Astrocyte (in vitro differentiated cells and primary cell): ENCODE measurements at regions not wholly inside any gene's neighbourhood (a gene's known extent, or its start where the extent isn't known, plus 50 kb on each side); places are given as distances from the start of the nearest gene placed in this dataset.
A peak's percentile ranks its signal among the peaks of the same experiment; 100 is the strongest.

ENCODE experiments used
- DNase-seq: peaks from one replicate; pipeline ENCODE4 v3.0.0-alpha.2; 2010; ENCODE audit warnings: low read depth
- FAIRE-seq: peaks from 2 replicates; lab custom pipeline; 2011; peaks lifted over from hg19 to GRCh38; lab: Jason Lieb, UNC
- H2AFZ ChIP-seq: 2 replicates; pipeline ENCODE4 v1.6.0; 2012; ENCODE audit warnings: low read depth, low read length, inconsistent platforms
- H3K27ac ChIP-seq: 2 replicates; pipeline ENCODE4 v1.5.1; 2011; ENCODE audit warnings: low read depth, low read length, inconsistent platforms
- H3K27me3 ChIP-seq: 2 replicates; pipeline ENCODE4 v1.6.0; 2011; ENCODE audit warnings: low read length, inconsistent platforms; ENCODE audit not compliant: insufficient read depth
- H3K36me3 ChIP-seq: 2 replicates; pipeline ENCODE4 v1.5.1; 2011; ENCODE audit warnings: low read length, inconsistent platforms; ENCODE audit not compliant: insufficient read depth
- H3K4me1 ChIP-seq: 2 replicates; pipeline ENCODE4 v1.5.1; 2011; ENCODE audit warnings: low read length, inconsistent platforms; ENCODE audit not compliant: insufficient read depth
- H3K4me2 ChIP-seq: 2 replicates; pipeline ENCODE4 v1.6.0; 2012; ENCODE audit warnings: low read length, inconsistent platforms
- H3K4me3 ChIP-seq: 2 replicates; pipeline ENCODE4 v1.5.1; 2011; ENCODE audit warnings: low read depth, mild to moderate bottlenecking, low read length, inconsistent platforms; ENCODE audit not compliant: insufficient read depth
- H3K79me2 ChIP-seq: 2 replicates; pipeline ENCODE4 v1.6.0; 2012; ENCODE audit warnings: mild to moderate bottlenecking, low read length, inconsistent platforms; ENCODE audit not compliant: insufficient read depth
- H3K9ac ChIP-seq: 2 replicates; pipeline ENCODE4 v1.6.0; 2012; ENCODE audit warnings: mild to moderate bottlenecking, low read length, inconsistent platforms
- H3K9me3 ChIP-seq: 2 replicates; pipeline ENCODE4 v1.5.1; 2012; ENCODE audit warnings: low read depth, mild to moderate bottlenecking, low read length, inconsistent platforms; ENCODE audit not compliant: insufficient read depth
- H4K20me1 ChIP-seq: 2 replicates; pipeline ENCODE4 v1.6.0; 2012; ENCODE audit warnings: low read length, inconsistent platforms; ENCODE audit not compliant: insufficient read depth
- H3K27ac Mint-ChIP-seq: one replicate; pipeline ENCODE4 v1.8.0; 2021; ENCODE audit warnings: mild to moderate bottlenecking, mixed read lengths; ENCODE audit not compliant: unreplicated experiment
- H3K27me3 Mint-ChIP-seq: one replicate; pipeline ENCODE4 v1.8.0; 2021; ENCODE audit warnings: low read depth, mixed read lengths; ENCODE audit not compliant: unreplicated experiment
- H3K36me3 Mint-ChIP-seq: one replicate; pipeline ENCODE4 v1.8.0; 2021; ENCODE audit warnings: low read depth, mixed read lengths; ENCODE audit not compliant: unreplicated experiment
- H3K4me1 Mint-ChIP-seq: one replicate; pipeline ENCODE4 v1.8.0; 2021; ENCODE audit warnings: low read depth, mixed read lengths; ENCODE audit not compliant: unreplicated experiment
- H3K4me3 Mint-ChIP-seq: one replicate; pipeline ENCODE4 v1.8.0; 2021; ENCODE audit warnings: mild to moderate bottlenecking, moderate library complexity, mixed read lengths; ENCODE audit not compliant: unreplicated experiment
- H3K9me3 Mint-ChIP-seq: one replicate; pipeline ENCODE4 v1.8.0; 2021; ENCODE audit warnings: mild to moderate bottlenecking, mixed read lengths; ENCODE audit not compliant: unreplicated experiment
- CTCF ChIP-seq: IDR thresholded peaks from 2 replicates; pipeline ENCODE4 v1.5.1; 2011; ENCODE audit warnings: low read depth, mild to moderate bottlenecking, inconsistent platforms, low read length, moderate library complexity; ENCODE audit not compliant: insufficient read depth
- EZH2 ChIP-seq: IDR thresholded peaks from 2 replicates; pipeline ENCODE4 v1.6.1; 2012; ENCODE audit warnings: mild to moderate bottlenecking, low read length, inconsistent platforms; ENCODE audit not compliant: insufficient read depth

GRCh38 chr17:72539981-72540897, 419.4 kb downstream of the SOX9 start:
- peak overlapping the region; percentile 74 for H2AFZ ChIP-seq
- H3K4me2 ChIP-seq, result peak overlapping the region; percentile 85
- peak overlapping the region; percentile 75 for H3K27ac ChIP-seq
- peak; percentile 35 for TF ChIP-seq CTCF
- TF ChIP-seq EZH2, result no peak
- H3K36me3 Mint-ChIP-seq, result peaks cover 3% of the 10 kb centered on the region
- H3K27me3 Mint-ChIP-seq, result no peaks in the 10 kb centered on the region
- H3K9me3 Mint-ChIP-seq, result no peaks in the 10 kb centered on the region
- H3K4me1 ChIP-seq, result peaks cover 22% of the 10 kb centered on the region
- DNase-seq (peak; percentile 48), FAIRE-seq (no peak)
- no peaks in the 10 kb centered on the region for H3K36me3 ChIP-seq
- peaks cover 81% of the 10 kb centered on the region for H3K79me2 ChIP-seq
- no peaks in the 10 kb centered on the region for H3K27me3 ChIP-seq
- H3K4me3 Mint-ChIP-seq, result peak overlapping the region; percentile 52
- peak overlapping the region; percentile 20 for H3K4me3 ChIP-seq
- peaks cover 78% of the 10 kb centered on the region for H4K20me1 ChIP-seq
- H3K27ac Mint-ChIP-seq, result peak overlapping the region; percentile 93
- H3K9ac ChIP-seq, result peak overlapping the region; percentile 78
- peaks cover 21% of the 10 kb centered on the region for H3K4me1 Mint-ChIP-seq
- no peaks in the 10 kb centered on the region for H3K9me3 ChIP-seq

DNA sequence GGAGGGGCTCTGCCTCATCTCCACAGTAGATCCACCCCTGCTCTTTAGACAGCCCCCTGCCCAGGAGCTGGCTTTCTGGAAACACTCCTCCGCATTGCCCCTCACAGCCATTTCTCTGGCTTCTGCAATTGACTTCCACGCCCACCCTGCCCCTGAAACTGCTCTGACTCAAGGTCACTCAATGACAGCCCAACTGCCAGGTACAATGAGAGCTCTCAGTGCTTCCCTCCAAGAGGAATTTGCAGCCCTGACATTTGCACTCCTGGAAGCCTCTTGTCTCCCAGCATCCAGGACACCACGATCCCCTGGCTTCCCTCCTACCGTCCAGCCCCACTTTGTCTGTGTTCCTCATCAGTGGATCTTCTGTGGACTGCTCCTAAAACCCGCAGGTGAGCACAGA, 421.5 kb downstream of the SOX9 start:
- no peak for FAIRE-seq

More for the DNA sequence above, 421.5 kb downstream of the SOX9 start:
- no peaks in the 10 kb centered on the region for H3K9me3 ChIP-seq
- Mint-ChIP-seq H3K9me3 (no peaks in the 10 kb centered on the region), H3K27me3 (no peaks in the 10 kb centered on the region), H3K36me3 (peaks cover 3% of the 10 kb centered on the region), H3K4me1 (peaks cover 13% of the 10 kb centered on the region), H3K27ac (no peak overlapping the region), H3K4me3 (no peak overlapping the region)
- H3K4me2 ChIP-seq, result no peak overlapping the region
- H3K27me3 ChIP-seq, result no peaks in the 10 kb centered on the region
- H3K36me3 ChIP-seq, result no peaks in the 10 kb centered on the region
- peaks cover 22% of the 10 kb centered on the region for H3K4me1 ChIP-seq
- no peak overlapping the region for H3K9ac ChIP-seq
- DNase-seq, result no peak
- H4K20me1 ChIP-seq, result peaks cover 65% of the 10 kb centered on the region
- H3K27ac ChIP-seq, result no peak overlapping the region
- H3K79me2 ChIP-seq, result peaks cover 70% of the 10 kb centered on the region
- no peak overlapping the region for H3K4me3 ChIP-seq
- no peak overlapping the region for H2AFZ ChIP-seq
- no peak for TF ChIP-seq CTCF
- TF ChIP-seq EZH2, result no peak
